ENCODE measurements at regions not wholly inside any gene's neighbourhood (a gene's known extent, or its start where the extent isn't known, plus 50 kb on each side); places are given as distances from the start of the nearest gene placed in this dataset.

DNA sequence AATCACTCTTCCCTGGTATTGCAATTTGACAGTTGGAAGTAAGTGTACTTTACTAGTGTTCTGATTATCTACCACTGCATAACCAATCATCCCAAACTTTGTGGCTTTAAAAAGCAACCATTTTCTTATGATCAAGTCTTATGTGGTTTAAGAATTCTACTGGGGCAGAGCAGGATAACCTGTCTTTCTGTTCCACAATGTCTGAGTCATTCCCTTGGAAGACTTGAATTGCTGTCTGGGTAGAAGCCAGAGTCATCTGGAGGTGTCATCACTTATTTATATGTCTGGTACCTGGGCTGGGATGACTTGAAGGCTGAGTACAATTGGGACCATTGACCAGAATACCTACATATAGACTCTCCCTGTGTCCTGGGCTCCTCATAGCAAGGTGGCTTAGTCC is 644.3 kb downstream of the HDGFL1 start:
- Mint-ChIP-seq H3K9me3 (ENCODE audit: unreplicated experiment) (peaks cover 2% of the 10 kb centered on the region), H3K36me3 (ENCODE audit: unreplicated experiment) (peaks cover 12% of the 10 kb centered on the region), H3K27ac (ENCODE audit: unreplicated experiment) (no peak overlapping the region), H3K4me3 (ENCODE audit: unreplicated experiment) (no peak overlapping the region), H3K4me1 (ENCODE audit: low read depth, unreplicated experiment) (peaks cover 14% of the 10 kb centered on the region), H3K27me3 (ENCODE audit: unreplicated experiment) (peaks cover 2% of the 10 kb centered on the region)
- TF ChIP-seq, protein P1, sequence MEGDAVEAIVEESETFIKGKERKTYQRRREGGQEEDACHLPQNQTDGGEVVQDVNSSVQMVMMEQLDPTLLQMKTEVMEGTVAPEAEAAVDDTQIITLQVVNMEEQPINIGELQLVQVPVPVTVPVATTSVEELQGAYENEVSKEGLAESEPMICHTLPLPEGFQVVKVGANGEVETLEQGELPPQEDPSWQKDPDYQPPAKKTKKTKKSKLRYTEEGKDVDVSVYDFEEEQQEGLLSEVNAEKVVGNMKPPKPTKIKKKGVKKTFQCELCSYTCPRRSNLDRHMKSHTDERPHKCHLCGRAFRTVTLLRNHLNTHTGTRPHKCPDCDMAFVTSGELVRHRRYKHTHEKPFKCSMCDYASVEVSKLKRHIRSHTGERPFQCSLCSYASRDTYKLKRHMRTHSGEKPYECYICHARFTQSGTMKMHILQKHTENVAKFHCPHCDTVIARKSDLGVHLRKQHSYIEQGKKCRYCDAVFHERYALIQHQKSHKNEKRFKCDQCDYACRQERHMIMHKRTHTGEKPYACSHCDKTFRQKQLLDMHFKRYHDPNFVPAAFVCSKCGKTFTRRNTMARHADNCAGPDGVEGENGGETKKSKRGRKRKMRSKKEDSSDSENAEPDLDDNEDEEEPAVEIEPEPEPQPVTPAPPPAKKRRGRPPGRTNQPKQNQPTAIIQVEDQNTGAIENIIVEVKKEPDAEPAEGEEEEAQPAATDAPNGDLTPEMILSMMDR (IDR thresholded peaks at IDR 0.05; ENCODE audit: partially characterized antibody, unreplicated experiment), result no peak
- DNase-seq, result no peak

DNA sequence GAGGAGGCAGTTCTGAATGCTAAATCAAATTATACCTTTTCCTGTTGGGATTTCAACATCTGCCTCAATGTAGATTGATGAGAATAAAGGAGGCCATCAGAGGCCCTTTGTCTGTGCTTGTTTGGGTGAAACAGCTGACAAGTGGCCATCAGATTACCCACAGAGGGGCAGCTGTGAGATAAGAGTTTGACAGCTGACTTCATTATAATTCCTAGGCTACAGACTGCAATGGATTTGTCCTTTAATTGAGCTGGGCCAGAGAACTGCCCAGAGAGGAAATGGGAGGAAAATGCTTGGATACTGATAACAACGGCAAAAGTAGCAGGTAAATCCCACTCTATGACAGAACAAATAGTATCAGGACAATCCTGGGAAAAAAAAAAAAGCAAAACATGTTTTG is 649.4 kb downstream of the HDGFL1 start:
- Mint-ChIP-seq H3K9me3 (ENCODE audit: unreplicated experiment) (peaks cover 5% of the 10 kb centered on the region), H3K4me3 (ENCODE audit: unreplicated experiment) (no peak overlapping the region), H3K4me1 (ENCODE audit: low read depth, unreplicated experiment) (peaks cover 20% of the 10 kb centered on the region), H3K36me3 (ENCODE audit: unreplicated experiment) (no peaks in the 10 kb centered on the region), H3K27ac (ENCODE audit: unreplicated experiment) (peak overlapping the region; percentile 90), H3K27me3 (ENCODE audit: unreplicated experiment) (peaks cover 3% of the 10 kb centered on the region)
- no peak for DNase-seq
- TF ChIP-seq, protein P1 (IDR thresholded peaks at IDR 0.05; ENCODE audit: partially characterized antibody, unreplicated experiment), result no peak

GRCh38 chr6:23222724-23223123 is 653.4 kb downstream of the HDGFL1 start:
- no peaks in the 10 kb centered on the region for H3K36me3 Mint-ChIP-seq (ENCODE audit: unreplicated experiment)
- peaks cover 13% of the 10 kb centered on the region for H3K4me1 Mint-ChIP-seq (ENCODE audit: low read depth, unreplicated experiment)

DNA sequence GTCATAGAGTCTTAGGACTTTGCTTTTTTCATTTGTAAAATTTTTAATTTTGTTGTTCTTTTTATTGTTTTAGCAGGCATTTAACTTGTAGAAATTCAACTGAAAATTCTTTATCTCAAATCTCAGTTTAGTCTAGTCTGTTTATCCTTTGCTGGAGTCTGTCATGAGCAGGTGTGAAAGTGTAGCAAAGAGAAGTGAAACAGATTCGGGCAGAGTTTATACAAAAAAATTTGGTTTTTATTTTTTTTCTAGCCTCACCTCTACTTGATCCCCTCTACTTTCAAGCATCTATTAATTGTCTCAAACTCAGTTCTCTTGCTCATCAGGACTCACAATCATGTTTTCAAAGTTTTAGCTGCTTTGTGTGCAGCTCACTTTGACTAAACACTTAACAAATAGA is 655.2 kb downstream of the HDGFL1 start:
- Mint-ChIP-seq H3K27me3 (ENCODE audit: unreplicated experiment) (no peaks in the 10 kb centered on the region), H3K4me1 (ENCODE audit: low read depth, unreplicated experiment) (no peaks in the 10 kb centered on the region), H3K4me3 (ENCODE audit: unreplicated experiment) (no peak overlapping the region), H3K36me3 (ENCODE audit: unreplicated experiment) (peaks cover 6% of the 10 kb centered on the region), H3K27ac (ENCODE audit: unreplicated experiment) (no peak overlapping the region), H3K9me3 (ENCODE audit: unreplicated experiment) (peaks cover 4% of the 10 kb centered on the region)
- TF ChIP-seq, protein P1 (IDR thresholded peaks at IDR 0.05; ENCODE audit: partially characterized antibody, unreplicated experiment), result no peak
- DNase-seq, result no peak

More at GRCh38 chr6:23222724-23223123, 653.4 kb downstream of the HDGFL1 start:
- Mint-ChIP-seq H3K27me3 (ENCODE audit: unreplicated experiment) (peaks cover 3% of the 10 kb centered on the region), H3K4me3 (ENCODE audit: unreplicated experiment) (no peak overlapping the region), H3K9me3 (ENCODE audit: unreplicated experiment) (peaks cover 9% of the 10 kb centered on the region), H3K27ac (ENCODE audit: unreplicated experiment) (no peak overlapping the region)
- TF ChIP-seq, protein P1 (IDR thresholded peaks at IDR 0.05; ENCODE audit: partially characterized antibody, unreplicated experiment), result no peak
- DNase-seq, result no peak

GRCh38 chr6:23228439-23229024 is 659.2 kb downstream of the HDGFL1 start:
- peaks cover 6% of the 10 kb centered on the region for H3K36me3 Mint-ChIP-seq (ENCODE audit: unreplicated experiment)
- H3K4me1 Mint-ChIP-seq (ENCODE audit: low read depth, unreplicated experiment), result peaks cover 4% of the 10 kb centered on the region
- H3K27ac Mint-ChIP-seq (ENCODE audit: unreplicated experiment), result no peak overlapping the region
- no peaks in the 10 kb centered on the region for H3K27me3 Mint-ChIP-seq (ENCODE audit: unreplicated experiment)
- H3K9me3 Mint-ChIP-seq (ENCODE audit: unreplicated experiment), result peaks cover 7% of the 10 kb centered on the region
- DNase-seq, result no peak
- no peak overlapping the region for H3K4me3 Mint-ChIP-seq (ENCODE audit: unreplicated experiment)
- TF ChIP-seq, protein P1 (IDR thresholded peaks at IDR 0.05; ENCODE audit: partially characterized antibody, unreplicated experiment), result no peak
